ENCODE measurements at regions not wholly inside any gene's neighbourhood (a gene's known extent, or its start where the extent isn't known, plus 50 kb on each side); places are given as distances from the start of the nearest gene placed in this dataset.

- Histone ChIP-seq H3K27me3 (no peaks in the 10 kb centered on the region), H3K4me3 (no peak overlapping the region), H3K27ac (no peak overlapping the region), H3K9me3 (no peaks in the 10 kb centered on the region), H3K4me1 (no peaks in the 10 kb centered on the region), H3K36me3 (no peaks in the 10 kb centered on the region)
- no peak for TF ChIP-seq EP300 (IDR thresholded peaks at IDR 0.05; ENCODE audit: low read depth)
- TF ChIP-seq POLR2AphosphoS5 (IDR thresholded peaks at IDR 0.05): no peak
- TF ChIP-seq CTCF (IDR thresholded peaks at IDR 0.05): no peak
- TF ChIP-seq POLR2A (IDR thresholded peaks at IDR 0.05): no peak
- in situ Hi-C loops (cut with MboI; ENCODE audit: low pct_ligation_motif_present in 1 of 4, low pct_unique_long_range_greater_than_20kb in 1 of 4, low sequenced_read_pairs in 3 of 4) (no loop called here), intact Hi-C loops (cut with DNase I; ENCODE audit: low total_unique reads) (no loop called here)
- no peak for DNase-seq
- WGBS, 2 donors (ENCODE audit: low coverage in 1 of 2): 67% methylated on average over 1 of the region's 1 CpG
Measured at GRCh38 chr2:138910427-138910826, 130.2 kb upstream of the NXPH2 start.

GRCh38 chr2:138906549-138906948 is 126.4 kb upstream of the NXPH2 start:
- no peaks in the 10 kb centered on the region for H3K4me1 ChIP-seq
- TF ChIP-seq EP300 (IDR thresholded peaks at IDR 0.05; ENCODE audit: low read depth) (no peak), POLR2A (IDR thresholded peaks at IDR 0.05) (no peak), POLR2AphosphoS5 (IDR thresholded peaks at IDR 0.05) (no peak), CTCF (IDR thresholded peaks at IDR 0.05) (no peak)
- in situ Hi-C loops (cut with MboI; ENCODE audit: low pct_ligation_motif_present in 1 of 4, low pct_unique_long_range_greater_than_20kb in 1 of 4, low sequenced_read_pairs in 3 of 4): no loop called here
- DNase-seq: no peak
- WGBS, 2 donors (ENCODE audit: low coverage in 1 of 2): 88 to 89% methylated on average over 1 to 2 of the region's 2 CpGs
- no peaks in the 10 kb centered on the region for H3K9me3 ChIP-seq
- no peak overlapping the region for H3K4me3 ChIP-seq
- no peaks in the 10 kb centered on the region for H3K27me3 ChIP-seq
- H3K27ac ChIP-seq: no peak overlapping the region
- intact Hi-C loops (cut with DNase I; ENCODE audit: low total_unique reads): no loop called here
- H3K36me3 ChIP-seq: no peaks in the 10 kb centered on the region

- Histone ChIP-seq H3K27ac (no peak overlapping the region), H3K9me3 (no peaks in the 10 kb centered on the region), H3K4me1 (no peaks in the 10 kb centered on the region), H3K36me3 (no peaks in the 10 kb centered on the region), H3K4me3 (no peak overlapping the region), H3K27me3 (no peaks in the 10 kb centered on the region)
- intact Hi-C loops (cut with DNase I; ENCODE audit: low total_unique reads): no loop called here
- in situ Hi-C loops (cut with MboI; ENCODE audit: low pct_ligation_motif_present in 1 of 4, low pct_unique_long_range_greater_than_20kb in 1 of 4, low sequenced_read_pairs in 3 of 4): no loop called here
- DNase-seq: no peak
- TF ChIP-seq POLR2AphosphoS5 (IDR thresholded peaks at IDR 0.05) (no peak), POLR2A (IDR thresholded peaks at IDR 0.05) (no peak), EP300 (IDR thresholded peaks at IDR 0.05; ENCODE audit: low read depth) (no peak), CTCF (IDR thresholded peaks at IDR 0.05) (no peak)
- 97% methylated on average over 27 of the region's 29 CpGs; no CpG with 5 or more reads in 1 of the 2 donors for WGBS, 2 donors (ENCODE audit: low coverage in 1 of 2)
Measured at GRCh38 chr2:138902239-138902871, 122.2 kb upstream of the NXPH2 start.

GRCh38 chr2:138901530-138901929 is 121.3 kb upstream of the NXPH2 start:
- no peak for TF ChIP-seq POLR2AphosphoS5 (IDR thresholded peaks at IDR 0.05)
- TF ChIP-seq CTCF (IDR thresholded peaks at IDR 0.05): no peak
- no peak for TF ChIP-seq POLR2A (IDR thresholded peaks at IDR 0.05)
- TF ChIP-seq EP300 (IDR thresholded peaks at IDR 0.05; ENCODE audit: low read depth): no peak
- no peaks in the 10 kb centered on the region for H3K4me1 ChIP-seq
- H3K4me3 ChIP-seq: no peak overlapping the region
- H3K9me3 ChIP-seq: no peaks in the 10 kb centered on the region
- 91% methylated on average over 11 of the region's 11 CpGs; no CpG with 5 or more reads in 1 of the 2 donors for WGBS, 2 donors (ENCODE audit: low coverage in 1 of 2)
- no peak for DNase-seq
- H3K27me3 ChIP-seq: no peaks in the 10 kb centered on the region
- in situ Hi-C loops (cut with MboI; ENCODE audit: low pct_ligation_motif_present in 1 of 4, low pct_unique_long_range_greater_than_20kb in 1 of 4, low sequenced_read_pairs in 3 of 4): no loop called here
- H3K27ac ChIP-seq: no peak overlapping the region
- H3K36me3 ChIP-seq: no peaks in the 10 kb centered on the region
- intact Hi-C loops (cut with DNase I; ENCODE audit: low total_unique reads): no loop called here
